GM19239 (cell line): ENCODE measurements at regions not wholly inside any gene's neighbourhood (a gene's known extent, or its start where the extent isn't known, plus 50 kb on each side); places are given as distances from the start of the nearest gene placed in this dataset.

Experiments used
- DNase-seq: peaks from one replicate; pipeline ENCODE4 v3.0.0; 2011; ENCODE audit warnings: low spot score; ENCODE audit not compliant: insufficient read length
- FAIRE-seq: peaks from 2 replicates; lab custom pipeline; 2011; peaks lifted over from hg19 to GRCh38; lab: Jason Lieb, UNC

DNA sequence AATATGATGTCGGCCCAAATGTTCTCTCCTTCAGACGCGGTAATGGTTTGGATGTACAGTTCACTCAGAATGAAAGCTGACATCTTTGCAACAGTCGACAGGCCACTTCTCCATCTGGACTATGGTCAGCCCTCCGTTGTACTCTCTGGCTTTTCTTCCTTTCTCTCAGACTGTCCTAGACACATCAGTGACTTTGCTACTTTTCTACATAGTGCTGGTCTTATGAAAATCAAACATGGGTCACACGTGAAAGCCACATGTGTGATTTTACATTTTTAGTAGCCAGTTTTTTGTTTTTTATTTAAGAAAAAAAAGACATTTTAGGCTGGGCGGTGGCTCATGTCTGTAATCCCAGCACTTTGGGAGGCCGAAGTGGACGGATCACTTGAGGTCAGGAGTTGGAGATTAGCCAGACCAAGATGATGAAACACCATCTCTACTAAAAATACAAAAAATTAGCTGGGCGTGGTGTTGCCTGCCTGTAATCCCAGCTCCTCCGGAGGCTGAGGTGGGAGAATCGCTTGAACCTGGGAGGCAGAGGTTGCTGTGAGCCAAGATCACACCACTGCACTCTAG, 644.1 kb downstream of the KCNJ2 start:
- DNase-seq (no peak), FAIRE-seq (no peak)

DNA sequence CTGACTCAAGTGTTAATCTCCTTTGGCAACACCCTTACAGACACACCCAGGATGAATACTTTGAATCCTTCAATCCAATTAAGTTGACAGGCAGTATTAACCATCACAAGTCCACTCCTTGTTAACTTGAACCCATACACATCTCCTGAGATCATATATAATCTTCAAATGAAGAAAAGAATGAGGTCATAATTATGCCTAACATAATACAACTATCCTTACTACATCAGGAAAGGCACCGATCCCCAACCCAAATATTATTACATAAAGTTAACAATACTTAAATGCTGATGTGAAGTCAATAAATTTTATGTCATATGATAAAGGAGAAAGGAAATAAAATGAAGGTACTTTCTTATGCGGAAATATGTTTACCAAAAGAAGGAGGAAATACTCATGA, 649.9 kb downstream of the KCNJ2 start:
- FAIRE-seq (no peak), DNase-seq (no peak)

DNA sequence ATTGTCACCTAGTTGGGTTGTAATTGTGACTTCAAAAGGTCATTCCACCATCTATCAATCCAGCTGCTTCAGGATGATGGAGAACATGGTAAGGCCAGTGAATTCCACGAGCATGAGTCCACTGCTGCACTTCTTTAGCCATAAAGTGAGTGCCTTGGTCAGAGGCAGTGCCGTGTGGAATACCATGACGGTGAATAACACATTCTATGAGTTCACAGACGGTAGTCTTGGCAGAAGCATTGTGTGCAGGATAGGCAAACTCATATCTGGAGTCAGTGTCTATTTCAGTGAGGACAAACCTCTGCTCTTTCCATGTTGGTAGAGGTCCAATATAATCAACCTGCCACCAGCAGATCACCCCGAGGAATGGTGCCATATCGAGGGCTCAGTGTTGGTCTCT, 650.9 kb downstream of the KCNJ2 start:
- FAIRE-seq (no peak), DNase-seq (no peak)

DNA sequence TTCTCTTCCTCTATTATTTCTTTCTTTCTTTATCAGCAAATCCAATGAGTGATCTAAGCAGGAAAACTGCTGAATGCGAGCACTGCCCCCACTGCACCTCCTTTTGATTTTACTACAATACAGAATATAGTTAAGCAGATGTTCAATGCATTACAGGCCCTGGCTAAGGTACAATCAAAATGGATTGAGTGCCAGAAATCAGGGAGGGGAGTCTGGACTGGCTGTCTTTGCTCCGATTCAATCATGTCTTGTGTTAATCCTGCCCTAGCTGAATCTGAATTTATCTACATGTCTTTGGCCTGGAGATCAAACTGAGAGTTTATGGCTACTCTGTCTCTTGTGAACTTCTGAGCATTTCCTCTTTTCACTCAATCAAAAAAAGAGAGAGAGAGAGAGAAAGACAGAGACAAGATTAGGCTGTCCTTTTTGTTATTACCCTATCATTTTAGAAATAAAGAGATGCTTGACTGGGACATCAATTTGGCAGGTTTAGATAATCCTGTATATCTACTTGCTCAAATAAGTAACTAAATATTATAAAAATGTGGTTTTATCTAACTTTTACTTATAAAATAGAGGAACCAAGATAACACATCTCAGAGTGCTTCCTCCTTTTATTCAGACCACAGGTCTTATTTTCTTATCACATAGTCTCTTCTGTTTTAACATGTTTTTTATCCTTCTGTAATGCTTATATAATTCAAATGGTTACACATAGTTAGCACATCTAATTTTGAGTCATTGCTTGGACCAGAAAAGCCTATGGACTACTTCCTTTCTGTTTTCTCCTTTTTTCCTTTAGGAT, 656.2 kb downstream of the KCNJ2 start:
- FAIRE-seq (no peak), DNase-seq (no peak)

DNA sequence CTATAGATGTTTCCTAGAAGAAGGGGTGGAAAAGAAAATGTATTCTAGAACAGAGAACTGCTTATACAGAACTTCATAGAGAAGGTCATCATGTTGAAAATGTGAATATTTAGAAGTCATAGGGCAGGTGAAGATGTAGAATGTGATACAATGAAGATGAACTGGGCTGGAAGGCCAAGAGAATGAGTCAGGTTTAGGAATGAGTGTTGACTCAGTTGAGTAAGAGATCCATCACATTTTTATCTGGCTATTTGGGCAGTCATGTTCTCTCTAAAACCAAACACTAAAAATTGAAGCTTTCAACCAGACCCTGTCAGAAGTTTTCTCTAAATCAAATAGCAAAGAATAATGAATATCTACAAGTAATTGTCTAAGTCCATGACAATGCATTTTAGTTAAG, 660.5 kb downstream of the KCNJ2 start:
- FAIRE-seq (no peak), DNase-seq (no peak)

DNA sequence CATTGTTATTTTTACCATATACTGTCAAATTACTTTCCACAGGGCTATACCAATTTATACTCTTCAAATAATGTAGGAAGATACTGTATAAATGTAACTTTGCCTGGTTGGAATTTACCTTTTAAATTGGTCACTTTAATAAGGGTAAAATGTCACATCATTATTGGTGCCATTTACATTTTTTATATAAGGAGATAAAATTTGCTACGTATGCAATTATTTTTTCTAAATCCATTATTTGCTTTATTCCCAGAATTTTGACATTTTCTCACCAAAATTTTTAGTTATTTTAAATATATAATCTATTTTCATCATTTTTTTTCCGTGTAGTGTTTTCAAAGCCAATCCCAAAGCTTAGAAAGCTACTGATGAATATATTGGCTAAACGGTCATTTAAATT, 664.7 kb downstream of the KCNJ2 start:
- DNase-seq (no peak), FAIRE-seq (no peak)

DNA sequence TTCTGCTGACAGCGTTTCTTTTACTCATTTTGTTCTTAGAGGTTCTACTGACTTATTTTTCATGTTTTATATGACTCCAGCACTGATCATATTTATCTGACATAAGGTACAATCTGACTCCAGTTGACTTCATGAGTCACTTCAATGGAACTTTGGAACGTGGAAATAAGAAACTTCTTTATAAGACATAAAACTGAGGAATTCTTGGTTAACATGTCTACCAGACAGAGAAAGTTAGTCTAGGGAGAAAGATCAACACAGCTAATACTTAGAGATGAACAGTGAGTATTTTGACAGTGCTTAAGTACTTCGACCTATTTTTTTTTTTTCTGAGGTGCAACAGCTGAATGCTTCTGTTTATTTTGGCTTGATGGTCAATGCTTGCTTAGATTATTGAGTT, 679.5 kb downstream of the KCNJ2 start:
- FAIRE-seq (no peak), DNase-seq (no peak)

DNA sequence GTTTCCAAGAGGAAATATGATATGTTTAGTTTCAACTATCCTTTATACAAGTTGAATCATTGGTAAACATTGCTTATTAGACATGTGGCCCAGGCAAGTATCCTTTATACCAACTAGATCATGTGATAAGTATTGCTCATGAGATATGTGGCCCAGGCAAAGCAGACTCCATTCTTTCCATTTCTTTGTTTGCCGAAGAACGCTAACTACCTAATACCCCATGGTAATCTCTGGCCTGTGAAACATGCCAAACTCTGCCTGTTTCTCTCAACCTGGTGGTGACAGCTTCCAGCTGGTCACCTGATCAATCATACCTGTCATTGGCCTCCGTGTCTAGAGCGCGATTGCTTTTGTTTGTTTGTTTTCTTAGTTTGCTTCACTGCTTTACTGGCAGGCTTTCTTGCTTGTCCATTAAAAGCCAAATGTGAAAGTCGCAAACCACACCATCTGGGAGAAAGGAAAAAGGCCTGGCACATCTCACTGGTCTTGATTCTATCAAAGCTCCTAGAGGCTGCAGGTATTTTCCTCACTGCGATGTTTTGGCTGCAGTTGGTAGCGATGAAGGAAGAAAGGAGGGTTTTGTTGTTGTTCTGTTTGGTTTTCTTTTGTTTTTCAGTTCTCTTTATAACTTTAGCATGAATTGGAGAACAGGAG, 686.2 kb downstream of the KCNJ2 start:
- FAIRE-seq (no peak), DNase-seq (no peak)

DNA sequence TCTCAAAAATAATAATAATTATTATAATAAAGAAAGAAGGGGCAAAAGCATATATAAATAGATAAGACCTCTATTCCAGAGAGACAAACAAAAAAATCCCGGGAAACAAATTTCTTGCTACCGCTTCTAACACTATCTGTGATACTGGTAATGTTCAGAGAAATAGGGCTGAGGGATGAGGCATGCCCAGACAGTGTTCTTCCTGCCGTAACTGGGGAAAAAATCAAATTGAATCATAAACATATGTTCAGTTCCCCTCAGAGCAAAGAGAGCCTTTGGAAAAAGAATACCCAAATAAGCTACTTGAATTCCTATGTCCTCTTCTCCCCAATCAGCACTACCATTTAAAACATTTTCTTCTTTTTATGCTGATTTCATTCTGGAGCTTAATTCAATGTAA, 688.0 kb downstream of the KCNJ2 start:
- FAIRE-seq (no peak), DNase-seq (no peak)

DNA sequence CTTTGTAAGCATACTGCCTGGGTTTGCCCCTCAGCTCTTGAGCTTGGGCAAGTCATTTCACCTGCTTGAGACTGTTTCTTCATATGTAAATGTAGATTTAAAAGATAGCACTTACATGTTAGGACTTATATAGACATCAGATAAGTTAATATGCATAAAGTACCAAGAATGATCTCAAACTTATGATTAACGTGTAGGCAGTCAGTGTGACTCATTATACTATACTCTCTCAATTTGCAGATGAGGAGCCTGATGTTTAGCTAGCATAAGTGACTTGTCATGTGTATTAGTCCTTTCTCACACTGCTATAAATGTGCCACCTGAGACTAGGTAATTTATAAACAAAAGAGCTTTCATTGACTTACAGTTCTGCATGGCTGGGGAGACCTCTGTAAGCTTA, 690.5 kb downstream of the KCNJ2 start:
- FAIRE-seq (no peak), DNase-seq (no peak)

DNA sequence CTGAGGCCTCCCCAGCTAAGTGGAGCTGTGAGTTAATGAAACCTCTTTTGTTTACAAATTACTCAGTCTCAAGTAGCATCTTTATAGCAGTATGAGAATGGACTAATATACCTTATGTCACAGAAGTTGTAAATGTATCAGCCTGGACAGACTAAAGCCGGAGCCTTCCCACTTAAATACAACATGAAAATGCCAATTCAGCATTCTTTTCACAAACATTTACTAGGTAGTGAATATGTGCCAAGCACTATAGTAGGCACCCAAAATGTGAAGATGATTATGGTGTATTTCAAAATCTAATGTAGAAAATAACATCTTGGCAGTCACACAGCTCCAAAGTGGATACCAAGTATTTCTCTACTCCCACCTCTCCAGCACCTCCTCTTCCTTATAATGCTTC, 693.0 kb downstream of the KCNJ2 start:
- no peak for FAIRE-seq
- no peak for DNase-seq

DNA sequence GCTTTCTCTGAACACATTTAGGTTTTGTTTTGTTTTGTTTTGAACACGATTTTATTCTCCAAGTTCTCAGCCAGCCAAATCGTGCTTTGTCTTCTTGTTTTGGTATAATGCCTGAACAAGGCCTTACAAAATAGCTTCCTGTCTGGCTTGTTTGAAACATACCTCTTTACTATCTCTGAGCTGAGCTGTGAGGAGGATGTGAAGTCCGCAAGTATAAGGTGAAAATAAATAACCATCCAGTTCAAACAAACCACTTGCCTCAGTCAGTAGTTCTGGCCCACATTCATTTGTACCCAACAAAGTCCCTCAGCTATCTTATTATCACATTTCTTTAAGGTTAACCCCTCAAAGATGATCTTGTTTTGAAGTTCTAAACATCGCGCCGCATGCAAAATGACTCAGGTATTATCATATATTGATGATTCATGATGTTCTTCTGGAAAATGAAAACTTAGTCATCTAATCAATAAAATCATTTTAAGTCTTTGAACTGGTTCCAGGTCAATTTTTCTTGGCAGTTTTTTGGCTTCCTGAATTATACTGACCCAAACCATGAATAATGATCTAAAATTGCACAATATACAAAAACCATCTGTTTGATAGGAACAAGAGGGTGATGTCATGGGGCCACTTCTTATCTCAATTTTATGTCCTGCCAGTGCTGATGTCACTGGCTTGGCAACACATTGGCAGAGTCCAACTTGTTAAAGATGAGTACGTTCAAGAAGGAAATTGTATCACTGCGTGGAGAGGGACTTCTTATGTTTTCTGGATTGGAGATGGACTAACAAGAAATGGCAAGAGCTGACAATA, 694.3 kb downstream of the KCNJ2 start:
- DNase-seq = no peak
- no peak for FAIRE-seq

DNA sequence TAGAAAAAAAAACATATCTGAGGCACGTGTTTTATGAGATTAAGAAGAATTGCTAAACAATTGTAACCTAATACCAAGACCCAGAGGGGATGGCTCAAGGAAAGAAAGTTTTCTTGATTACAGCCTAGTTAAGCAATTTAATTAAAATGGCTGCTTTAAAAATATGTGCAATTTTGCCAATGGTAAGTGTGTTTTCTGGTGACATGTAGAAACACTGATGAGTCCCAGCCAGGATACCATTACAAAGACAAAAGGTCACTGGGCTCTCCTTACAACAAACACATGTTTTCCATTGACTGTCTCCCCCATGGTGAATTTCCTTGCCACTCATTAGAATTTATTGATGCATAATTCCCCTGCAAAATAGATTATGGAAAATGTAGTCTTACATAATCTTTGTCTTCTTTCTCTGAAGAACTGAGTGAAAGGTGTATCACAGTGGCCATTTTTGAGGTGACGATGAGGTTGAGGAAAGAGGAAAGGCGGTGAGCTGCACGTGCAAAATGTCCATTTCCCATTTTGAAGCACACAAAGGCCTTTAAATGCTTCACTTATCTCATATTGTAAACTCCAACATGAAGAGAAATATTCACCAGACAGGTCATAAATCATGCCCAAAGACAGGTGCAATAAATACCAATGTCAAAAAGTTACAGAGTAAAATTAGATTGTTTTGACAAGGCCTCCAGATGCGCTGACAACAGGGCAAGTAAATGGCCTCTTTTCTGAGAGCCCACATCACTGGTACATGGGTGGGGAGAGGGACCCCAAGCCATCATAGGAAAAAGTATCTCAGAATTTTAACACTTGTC, 696.9 kb downstream of the KCNJ2 start:
- FAIRE-seq (no peak), DNase-seq (no peak)

DNA sequence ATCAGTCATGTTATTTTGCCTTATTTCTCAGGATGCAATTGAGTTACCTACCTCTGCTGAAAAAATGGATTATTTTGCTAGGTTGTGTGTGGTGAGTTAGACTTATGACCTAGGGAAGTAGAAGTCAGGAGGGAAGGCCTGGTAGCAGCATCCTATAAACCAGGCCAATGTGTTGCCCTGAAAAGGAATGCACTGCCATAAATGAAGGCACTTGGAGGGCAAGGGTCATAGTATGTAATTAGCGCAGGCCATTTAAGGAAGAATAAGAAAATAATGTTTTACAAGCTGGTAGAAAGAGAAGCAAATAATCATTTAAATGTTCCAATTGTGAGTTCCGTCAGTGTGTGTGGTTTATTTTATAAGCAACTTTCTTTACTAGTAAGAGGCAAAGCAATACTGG, 698.8 kb downstream of the KCNJ2 start:
- no peak for DNase-seq
- no peak for FAIRE-seq

DNA sequence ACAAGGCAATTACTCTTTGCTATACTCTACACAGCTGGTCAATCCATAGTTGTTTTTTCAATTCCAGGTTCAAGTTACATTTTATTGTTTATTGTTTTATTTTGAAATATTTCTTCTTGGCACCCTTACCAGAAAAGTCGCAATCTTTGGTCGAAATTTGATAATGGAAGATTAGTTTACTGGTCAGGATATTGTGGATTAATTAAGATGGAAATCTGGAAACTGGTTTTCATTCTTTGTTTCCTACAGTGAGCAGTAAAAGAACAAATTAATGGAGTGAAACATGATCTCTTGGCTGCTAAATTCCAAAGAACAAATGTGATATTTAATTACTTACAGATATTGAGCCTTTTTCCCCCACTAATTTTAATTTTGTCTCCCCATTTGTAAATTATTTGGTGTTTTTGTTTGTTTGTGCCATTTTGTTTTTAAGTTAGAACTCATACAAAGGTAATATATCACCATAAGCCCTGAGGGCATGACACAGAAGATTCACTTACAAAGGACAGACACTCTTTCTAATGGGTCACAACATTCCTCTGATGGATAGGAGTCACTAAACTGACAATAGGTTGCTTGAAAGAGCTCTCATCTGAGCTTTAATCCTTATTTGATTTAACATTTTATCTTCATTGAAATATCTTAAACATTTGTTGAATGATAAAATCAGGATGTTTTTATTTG, 700.2 kb downstream of the KCNJ2 start:
- FAIRE-seq = no peak

DNA sequence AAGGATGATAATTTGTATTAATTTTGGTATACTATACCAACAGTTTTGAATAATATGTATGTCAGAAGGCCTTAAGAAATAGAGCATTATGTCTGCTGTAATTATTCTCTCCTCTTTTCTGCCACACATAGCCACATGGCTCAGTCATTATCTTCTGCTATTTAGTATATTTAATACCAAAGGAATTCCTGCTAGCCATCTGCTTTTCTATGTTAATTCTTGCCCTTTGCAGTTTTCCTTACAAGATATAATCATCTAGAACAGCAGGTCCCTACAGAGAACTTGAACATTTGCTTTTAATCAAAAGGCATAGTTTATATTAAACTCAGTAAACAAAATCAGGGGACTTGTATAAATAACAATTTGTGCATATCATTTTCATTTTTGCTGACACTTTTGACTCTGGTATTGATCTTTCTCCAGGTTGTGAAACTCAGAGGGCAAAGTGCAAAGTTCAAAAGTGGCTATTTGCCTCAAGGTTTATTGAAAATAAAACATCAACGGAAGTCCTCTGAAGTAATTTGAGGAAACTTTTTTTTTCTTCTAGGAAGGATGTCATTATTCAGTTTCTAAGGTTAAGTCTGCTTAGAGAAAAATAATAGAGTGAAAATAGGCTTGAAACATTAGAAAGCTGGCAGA, 702.0 kb downstream of the KCNJ2 start:
- no peak for FAIRE-seq

More for the DNA sequence above, 700.2 kb downstream of the KCNJ2 start:
- DNase-seq = no peak

DNA sequence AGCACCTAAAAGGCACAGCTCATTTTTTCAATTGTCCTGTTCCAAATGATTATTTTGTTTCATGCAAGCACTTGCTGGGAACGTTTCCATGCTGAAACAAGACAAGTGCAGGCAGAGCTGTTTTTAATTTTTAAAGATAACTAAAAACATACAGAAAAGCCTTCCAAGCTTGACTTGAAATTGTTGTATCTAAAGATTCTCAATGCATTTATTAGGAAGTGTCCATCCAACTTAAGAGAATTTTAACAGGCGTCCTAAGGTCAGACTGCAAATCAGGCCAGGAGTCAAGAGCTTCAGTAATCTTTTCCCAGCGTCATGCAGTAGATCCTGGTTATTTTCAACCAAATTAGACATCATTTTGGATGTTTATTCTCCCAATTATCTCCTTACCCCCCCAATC, 702.8 kb downstream of the KCNJ2 start:
- FAIRE-seq = no peak
- DNase-seq = no peak

More for the DNA sequence above, 702.0 kb downstream of the KCNJ2 start:
- DNase-seq = no peak

DNA sequence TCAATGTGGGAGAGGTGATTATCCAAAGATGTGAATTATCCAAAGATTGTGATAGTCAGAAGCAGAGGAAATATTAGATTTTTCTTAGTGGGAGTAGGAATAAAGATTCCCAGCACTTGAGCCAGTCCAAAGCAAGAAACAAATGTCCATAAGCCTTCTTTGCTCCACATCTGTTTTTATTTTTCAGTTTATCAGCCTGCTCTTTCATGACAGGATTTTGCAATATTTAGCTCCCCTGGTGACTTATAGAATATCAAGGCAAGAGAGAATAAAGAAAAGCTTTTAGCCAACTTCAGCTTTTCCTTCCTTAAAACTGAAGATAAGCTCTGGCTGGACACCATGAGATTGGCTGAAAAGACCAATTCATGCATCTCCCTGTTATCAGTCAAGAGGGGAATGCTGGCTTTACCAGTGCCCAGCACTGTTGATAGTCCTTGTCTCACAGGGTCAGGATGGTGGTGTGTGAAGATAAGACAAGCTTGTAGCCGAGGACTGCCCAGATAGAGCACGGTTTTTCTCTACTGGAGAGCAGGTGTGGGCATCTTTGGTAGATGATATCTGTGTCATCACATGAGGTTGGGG, 706.5 kb downstream of the KCNJ2 start:
- FAIRE-seq (no peak), DNase-seq (no peak)

DNA sequence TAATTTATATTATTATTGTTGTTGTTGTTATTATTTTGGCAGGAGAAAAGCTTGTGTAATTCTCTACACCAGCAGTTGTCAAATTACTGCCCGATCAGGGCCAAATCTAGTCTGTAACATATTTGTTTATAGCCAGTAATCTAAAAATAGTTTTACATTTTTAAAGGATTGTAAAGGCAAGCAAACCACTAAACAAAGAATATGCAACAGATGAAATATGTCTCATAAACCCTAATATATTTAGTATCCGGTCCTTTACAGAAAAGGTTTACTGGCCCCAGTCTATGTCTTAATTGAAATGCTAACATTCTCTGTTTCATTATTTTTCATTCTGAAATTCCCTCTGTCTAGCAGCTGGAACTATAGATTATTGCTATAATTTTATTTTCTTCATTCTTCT, 709.5 kb downstream of the KCNJ2 start:
- no peak for FAIRE-seq
- no peak for DNase-seq
